AG08396 (cell line): ENCODE measurements at regions not wholly inside any gene's neighbourhood (a gene's known extent, or its start where the extent isn't known, plus 50 kb on each side); places are given as distances from the start of the nearest gene placed in this dataset.
"Not testable (repeated sequence)": the region's sequence is repeated elsewhere in the genome, so short reads cannot be mapped to it uniquely, and the experiment has no call there.

Experiments used
- DNase-seq: peaks from one replicate; pipeline ENCODE4 v3.0.0; 2012; ENCODE audit warnings: low spot score, mixed read lengths

DNA sequence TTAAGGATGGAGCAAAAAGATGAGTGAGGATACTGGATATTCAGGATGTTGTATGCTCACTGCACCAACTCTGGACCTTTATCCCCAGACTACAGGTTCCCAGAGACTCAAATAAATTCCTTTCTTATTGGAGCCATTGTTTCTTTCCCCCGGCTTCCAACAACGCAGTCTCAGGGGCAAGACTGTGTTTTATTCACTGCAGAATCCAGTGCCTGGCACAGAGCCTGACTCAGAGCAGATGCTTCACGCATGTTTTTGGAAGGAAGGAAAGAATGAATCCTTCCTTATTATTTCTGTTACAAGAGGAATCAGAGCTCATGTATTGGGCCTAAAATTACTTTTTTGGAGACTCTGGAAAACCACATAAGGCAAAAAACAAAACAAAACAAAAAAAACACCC, 96.0 kb upstream of the VGLL4 start:
- no peak for DNase-seq

DNA sequence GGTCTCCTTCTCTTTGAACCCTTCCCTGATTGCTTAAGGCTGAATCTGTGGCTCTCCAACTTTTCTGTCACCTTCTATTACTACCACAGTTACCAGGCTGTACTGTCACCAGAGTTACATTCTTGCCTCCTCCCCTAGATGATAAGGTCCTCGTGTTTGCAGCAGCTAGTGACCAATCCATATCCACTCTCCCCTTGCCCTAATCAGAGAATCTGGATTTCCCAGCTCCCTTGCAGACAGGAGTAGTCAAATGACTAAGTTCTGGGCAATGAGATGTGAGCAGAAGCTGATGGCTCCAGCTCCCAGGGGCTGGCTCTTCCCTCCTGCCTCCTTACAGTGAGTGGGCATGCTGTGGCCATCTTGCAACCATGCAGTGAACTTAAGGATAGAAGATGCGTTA, 95.4 kb upstream of the VGLL4 start:
- DNase-seq: no peak

DNA sequence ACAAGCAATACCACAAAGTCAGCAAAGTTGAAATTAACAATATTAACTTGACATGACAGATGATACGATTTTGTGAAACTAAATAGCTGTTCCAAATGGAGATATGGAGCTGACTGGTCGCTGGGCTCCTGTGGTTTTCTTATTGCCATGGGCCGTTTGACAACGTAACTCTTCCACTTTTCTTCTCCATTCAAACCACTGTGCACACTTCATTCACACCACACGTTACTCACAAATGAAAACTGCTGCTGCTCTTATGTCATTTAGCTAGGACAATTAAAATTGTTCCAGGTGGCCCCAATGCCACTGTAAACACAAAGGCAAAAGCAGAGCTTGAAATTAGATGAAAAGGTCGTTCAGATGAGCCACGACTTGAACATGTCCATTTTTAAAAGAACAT, 94.0 kb upstream of the VGLL4 start:
- DNase-seq: no peak

GRCh38 chr3:11736136-11736833, 92.6 kb upstream of the VGLL4 start:
- DNase-seq: no peak

DNA sequence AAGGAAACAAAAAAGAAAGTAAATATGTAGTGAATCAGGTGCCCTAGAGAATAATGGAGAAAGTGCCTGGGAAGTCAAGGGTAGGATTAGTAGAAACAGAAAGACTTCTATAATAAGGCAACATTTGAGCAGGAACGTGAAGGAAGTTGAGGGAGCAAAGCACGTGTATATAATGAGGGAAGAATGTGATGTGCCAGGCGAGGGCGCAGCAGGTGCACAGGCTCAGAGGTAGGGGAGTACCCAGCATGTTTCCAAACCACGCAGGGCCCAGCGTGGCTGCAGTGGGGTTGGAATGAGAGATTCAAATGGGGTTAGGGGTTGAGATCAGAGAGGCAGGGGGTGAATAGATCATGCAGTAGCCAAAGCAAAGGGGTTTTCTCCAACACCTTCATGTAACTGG, 91.9 kb upstream of the VGLL4 start:
- no peak for DNase-seq

GRCh38 chr3:11735111-11735510, 91.4 kb upstream of the VGLL4 start:
- not testable (repeated sequence) for DNase-seq

DNA sequence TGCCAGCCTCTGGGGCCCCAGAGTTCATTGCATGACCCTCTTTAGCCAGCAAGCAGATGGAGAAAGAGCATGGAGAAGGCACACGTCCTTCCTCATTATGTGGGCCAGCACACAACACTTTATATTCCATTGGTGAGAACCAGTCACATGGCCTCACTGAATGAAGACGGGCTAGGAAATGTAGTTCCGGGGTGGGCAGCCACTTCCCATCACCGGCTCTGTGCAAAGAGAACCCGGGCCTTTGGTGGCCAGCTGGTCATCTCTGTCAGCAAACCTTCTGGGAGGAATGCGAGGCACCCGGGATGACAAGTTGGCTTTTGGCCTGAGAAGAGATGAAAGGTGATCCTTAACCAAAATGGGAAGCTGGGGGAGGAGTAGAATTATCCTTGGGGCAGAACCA, 90.2 kb upstream of the VGLL4 start:
- no peak for DNase-seq

DNA sequence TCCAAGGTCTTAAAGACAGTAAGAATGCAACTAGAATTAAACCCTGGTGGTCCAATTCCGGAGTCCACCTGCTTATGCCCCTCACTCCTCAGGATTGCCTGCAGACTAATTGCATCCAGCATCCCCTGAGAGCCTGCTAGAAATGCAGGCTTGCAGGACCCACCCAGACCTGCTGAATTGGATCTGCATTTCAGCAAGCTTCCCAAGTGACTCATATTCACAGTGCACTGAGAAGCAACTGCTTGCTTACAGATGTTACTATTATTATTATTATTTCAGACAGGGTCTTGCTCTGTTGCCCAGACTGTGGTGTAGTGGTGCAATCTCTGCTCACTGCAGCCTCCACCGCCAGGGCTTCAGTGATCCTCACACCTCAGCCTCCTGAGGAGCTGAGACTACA, 83.5 kb upstream of the VGLL4 start:
- DNase-seq: no peak

DNA sequence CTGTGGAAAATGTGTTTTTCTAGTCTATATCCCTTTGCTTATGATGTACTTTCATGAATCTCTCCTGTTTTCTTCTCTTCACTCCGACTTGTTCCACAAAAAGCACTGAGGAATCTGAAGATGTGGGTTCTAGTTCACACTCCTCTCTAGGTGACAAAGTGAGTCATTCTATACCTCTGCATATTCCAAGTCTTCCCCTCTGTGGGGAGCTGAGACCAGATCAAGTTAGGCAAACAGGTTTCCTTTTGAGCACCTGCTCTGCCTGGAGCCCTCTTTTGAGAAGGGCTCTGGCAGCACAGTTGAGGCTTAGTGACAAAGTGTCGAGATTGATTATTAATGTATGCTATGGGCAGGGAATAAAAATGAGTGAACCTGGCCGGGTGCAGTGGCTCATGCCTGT, 82.4 kb upstream of the VGLL4 start:
- no peak for DNase-seq

DNA sequence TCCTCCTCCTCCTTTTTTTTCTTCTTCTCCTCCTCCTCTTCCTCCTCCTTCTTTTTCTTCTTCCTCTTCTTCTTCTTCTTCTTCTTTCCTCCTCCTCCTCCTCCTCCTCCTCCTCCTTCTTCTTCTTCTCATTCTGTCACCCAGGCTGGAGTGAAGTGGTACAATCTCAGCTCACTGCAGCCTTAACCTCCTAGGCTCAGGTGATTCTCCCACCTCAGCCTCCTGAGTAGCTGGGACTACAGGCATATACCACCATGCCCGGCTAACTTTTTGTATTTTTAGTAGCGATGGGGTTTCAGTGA, 81.6 kb upstream of the VGLL4 start:
- DNase-seq: not testable (repeated sequence)

DNA sequence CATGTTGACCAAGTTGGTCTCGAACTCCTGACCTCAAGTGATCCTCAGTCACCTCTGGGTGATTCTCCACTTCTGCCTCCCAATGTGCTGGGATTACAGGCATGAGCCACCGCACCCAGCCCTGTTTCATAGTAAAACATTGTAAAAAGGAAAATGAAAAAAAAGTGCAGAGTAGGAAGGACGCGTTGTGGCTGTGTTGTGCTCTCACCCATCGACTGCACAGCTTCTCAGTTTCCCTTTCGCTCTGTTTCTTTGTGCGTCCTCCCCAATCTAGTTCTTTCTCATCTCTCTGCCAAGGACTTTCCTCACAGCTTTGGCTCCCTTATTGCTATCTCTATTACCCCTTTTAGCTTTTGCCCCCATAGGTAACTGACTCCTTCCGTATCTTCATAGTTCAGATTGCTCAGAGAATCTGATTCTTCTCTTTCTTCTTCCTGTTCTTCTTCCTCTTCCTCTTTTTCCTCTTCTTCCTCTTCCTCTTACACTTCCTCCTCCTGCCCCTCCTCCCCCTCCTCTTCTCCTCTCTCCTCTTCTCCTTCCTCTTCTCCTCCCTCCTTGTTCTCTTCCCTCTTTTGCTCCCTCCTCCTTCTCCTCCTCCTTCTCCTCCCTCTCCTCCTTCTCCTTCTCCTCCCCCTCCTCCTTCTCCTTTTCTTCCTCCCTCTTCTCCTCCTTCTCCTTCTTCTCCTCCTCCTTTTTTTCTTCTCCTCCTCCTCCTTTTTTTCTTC, 81.1 kb upstream of the VGLL4 start:
- no peak for DNase-seq

DNA sequence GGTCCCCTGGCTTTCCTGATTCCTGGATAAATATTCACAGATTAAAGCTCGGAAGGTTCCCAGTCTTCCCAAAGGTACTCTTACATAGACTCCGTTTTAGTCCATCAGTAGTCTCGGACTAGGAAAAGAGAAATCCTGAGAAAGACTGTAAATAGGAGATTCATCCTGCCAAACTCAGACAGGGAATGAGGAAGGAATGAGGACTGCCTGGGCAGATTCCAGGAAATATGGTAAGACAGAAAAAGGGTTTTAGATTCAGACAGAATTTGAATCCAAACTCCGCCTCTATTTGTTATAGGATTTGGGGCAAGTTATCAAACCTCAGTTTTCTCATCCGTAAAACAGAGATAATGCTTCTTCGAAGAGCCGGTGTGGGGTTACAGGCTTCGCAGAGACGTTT, 77.8 kb upstream of the VGLL4 start:
- no peak for DNase-seq

DNA sequence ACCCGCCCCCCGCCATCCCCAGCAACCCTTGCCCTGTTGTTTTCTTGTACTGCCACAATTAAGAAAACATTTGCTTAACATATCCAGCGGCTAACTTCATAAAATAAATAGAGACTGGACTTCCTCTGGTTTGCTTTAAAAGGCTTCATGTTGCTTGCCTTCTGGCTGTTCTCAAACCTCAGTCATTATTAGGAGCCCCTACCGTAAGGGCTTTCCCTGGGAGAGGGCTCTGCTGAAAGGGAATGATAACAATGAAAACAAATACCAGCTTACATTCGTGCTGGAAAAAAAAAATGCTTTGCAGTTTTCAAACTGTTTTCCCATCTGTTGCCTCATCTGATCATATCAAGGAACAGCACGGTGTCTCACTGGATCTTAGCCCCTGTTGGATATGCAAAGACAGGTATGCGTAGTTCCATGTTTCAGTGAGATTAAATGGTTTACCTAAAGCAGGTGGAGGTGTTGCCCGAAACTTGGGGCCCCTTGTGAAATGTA, 77.2 kb upstream of the VGLL4 start:
- no peak for DNase-seq

DNA sequence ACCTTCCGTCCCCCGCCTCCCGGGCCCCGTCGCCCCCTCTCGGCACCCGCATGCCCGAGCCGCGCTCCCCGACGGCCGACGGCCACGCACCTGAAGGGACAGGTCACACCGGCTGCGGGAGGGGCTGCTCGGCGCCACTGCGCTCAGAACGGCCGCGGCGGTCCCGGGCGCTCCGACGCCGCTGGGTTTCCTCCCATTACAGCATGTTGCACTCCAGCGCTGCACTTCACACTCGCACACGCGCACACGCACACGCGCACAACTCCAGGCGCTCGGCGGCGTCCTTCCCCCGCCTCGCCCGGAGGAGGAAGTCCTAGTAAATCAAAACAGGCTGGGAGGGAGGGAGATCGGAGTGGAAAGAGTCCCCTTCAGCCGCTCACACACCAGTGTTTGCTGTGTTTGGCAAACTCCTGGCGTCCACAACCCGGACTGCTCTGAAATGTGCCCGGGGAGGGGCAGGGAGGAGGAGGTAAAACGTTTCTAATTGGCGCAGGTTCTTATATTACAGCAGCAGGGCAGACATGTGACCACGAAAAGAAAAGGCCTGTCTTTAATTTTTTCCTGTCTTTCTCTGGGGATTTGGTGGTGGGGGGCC, 76.7 kb upstream of the VGLL4 start:
- peak; percentile 77 for DNase-seq

GRCh38 chr3:11719406-11720303, 75.9 kb upstream of the VGLL4 start:
- DNase-seq: peak; percentile 95

DNA sequence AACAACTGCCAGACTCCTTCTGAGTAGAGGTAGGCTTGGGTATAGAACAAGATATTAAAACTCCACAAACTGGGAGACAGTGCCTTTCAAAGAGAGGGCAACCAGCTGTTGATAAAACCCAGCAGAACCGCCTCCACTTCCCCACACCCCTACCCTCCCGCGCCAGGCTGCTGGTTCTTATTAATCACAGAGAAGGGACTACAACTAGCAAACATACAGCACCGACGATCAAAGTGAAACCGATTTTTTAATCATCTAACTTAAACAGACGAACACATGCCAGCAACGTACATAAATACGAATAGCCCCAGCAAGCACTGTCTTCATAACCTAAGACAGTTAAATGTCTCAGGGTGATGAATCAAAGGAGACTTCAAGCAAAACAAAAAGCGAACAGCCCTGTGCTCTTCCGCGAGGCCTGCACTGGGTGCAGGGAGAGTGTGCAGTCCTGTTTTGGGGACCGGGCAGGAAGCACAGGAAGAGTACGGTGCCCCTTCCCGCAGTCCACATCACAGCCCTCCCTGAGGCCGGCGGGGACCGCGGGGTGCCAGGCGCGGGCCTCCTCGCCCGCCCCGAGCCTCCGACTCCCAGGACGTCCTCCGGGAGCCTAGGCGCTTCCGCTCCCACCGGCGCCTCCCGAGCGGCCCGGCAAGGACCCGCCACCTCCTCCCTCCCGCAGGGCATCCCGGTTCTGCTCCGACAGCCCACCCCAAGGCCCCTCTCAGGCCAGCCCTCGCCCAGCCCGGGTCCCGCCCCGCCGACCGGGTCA, 75.1 kb upstream of the VGLL4 start:
- peak; percentile 80 for DNase-seq

DNA sequence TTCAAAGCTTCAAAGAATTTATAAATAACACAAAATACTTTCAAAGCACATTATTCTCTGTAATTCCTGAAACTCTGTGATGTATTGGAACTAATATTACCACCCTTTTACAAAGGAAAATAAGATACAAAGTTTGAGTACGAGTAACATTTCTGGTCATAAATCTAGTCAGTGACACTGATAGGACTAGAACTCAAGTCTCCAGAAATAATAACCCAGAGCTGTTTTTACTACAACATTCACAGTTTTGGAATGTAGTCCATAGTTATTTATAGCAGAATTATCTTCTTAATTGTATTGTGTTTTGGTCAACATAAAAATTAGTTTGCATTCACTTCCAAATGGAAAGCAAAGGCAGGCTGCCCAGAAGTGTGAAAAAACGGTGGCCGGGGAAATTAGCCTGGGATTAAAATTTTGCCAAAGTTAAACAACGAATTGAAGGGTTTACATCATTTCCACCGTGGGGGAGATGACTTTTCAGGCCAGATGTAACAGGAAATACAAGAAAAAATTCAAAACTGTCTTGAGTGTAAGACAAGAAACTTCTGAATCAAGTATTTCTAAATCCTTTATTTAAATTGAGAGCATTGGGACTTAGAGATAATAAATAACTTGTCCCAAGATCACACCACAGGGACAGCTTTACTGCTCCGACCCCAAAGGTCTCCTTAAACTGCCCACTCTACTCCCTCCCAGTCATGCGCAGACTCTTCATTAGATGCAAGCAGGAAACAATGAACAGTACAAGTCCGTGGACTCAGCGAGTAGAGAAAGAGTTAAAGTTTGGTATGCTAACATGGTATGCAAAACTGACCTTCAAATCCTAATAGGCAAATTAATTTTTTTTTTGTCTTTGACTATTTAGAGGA, 74.3 kb upstream of the VGLL4 start:
- peak; percentile 66 for DNase-seq

GRCh38 chr3:11717301-11717700, 73.6 kb upstream of the VGLL4 start:
- peak; percentile 28 for DNase-seq

- peak; percentile 20 for DNase-seq
Measured at GRCh38 chr3:11716573-11717290, 73.0 kb upstream of the VGLL4 start.

GRCh38 chr3:11713171-11713570, 69.5 kb upstream of the VGLL4 start:
- no peak for DNase-seq
